Peyer's patch (tissue), 4 donors: ENCODE measurements at regions not wholly inside any gene's neighbourhood (a gene's known extent, or its start where the extent isn't known, plus 50 kb on each side); places are given as distances from the start of the nearest gene placed in this dataset.

Experiments used
- CTCF ChIP-seq, 6 experiments: fragments of 450-650 bp in 4 of 6; fragments of 200-600 bp in 2 of 6; sonication (generic) in 1 of 6; IDR thresholded peaks; one replicate each; pipeline ENCODE4 v1.5.1; 2017 to 2019; ENCODE audit warnings: antibody characterized with exemption in 6 of 6, mild to moderate bottlenecking in 3 of 6, moderate library complexity in 1 of 6
- POLR2A ChIP-seq, 2 donors: fragments of 450-650 bp; IDR thresholded peaks; one replicate each; pipeline ENCODE4 v1.5.1; 2017; ENCODE audit warnings: antibody characterized with exemption in 2 of 2, mild to moderate bottlenecking in 2 of 2, moderate library complexity in 2 of 2

- TF ChIP-seq POLR2A (IDR thresholded peaks at IDR 0.05) (no peak), CTCF (IDR thresholded peaks at IDR 0.05) (no peak)
Measured at GRCh38 chr3:72006631-72007556, 221.9 kb upstream of the PROK2 start.
